ENCODE measurements at regions not wholly inside any gene's neighbourhood (a gene's known extent, or its start where the extent isn't known, plus 50 kb on each side); places are given as distances from the start of the nearest gene placed in this dataset.
"Not testable (repeated sequence)": the region's sequence is repeated elsewhere in the genome, so short reads cannot be mapped to it uniquely, and the experiment has no call there.

DNA sequence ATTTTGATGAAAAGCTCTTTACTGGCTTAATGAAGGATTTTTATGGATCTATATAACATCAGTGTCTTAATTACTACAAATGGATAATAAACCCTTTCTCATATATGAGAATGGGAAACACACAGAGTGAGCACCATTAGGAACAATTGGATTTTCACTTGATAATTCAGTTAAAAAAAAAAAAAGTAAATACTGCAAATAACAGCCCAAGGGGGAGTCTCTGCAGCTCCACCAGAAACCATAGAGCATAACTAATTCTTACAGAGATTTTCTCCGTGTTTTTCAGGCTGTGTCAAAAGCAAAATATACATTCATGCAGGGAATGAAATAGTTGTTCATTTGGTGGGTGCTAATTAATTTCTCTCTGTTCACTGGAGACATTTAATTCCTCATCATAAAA is 125.3 kb downstream of the EBLN2 start:
- no peak for DNase-seq

DNA sequence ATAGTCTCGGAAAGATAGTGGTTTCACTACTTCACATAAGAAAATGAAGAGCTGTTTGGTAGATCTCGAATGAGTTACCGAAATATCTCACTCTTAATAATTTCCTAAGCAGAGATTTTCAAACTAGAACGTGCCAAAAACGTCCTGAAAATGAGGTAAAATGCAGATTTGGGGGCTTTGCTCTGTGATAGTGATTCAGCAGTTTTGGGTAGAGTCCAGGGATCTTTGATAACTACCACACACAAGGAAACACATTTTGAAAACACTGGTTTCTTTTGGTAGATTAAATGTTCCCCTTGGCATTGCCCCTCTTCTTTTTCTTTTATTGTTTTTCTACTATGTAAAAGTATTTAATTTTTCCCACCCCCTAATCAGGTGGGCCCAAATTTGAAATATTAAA is 125.9 kb downstream of the EBLN2 start:
- DNase-seq, result no peak

DNA sequence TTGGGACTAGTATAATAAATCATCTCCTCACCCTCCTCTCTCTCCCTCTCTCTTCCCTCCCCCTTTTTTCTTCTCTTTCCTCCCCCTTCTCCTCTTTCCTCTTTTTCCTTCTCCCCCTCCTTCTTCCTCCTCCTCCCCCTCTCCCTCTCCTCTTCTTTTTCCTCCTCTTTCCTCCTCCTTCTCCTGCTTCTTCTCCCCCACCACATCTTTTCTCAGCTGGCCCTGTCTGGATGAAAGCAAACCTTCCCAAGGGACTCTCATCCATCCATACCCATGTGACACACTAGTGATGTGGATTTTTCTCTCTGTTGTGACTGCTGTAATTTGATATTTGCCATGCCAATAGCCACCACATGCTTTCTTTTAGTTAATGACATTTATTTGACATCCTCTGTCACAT is 127.2 kb downstream of the EBLN2 start:
- DNase-seq, result no peak

DNA sequence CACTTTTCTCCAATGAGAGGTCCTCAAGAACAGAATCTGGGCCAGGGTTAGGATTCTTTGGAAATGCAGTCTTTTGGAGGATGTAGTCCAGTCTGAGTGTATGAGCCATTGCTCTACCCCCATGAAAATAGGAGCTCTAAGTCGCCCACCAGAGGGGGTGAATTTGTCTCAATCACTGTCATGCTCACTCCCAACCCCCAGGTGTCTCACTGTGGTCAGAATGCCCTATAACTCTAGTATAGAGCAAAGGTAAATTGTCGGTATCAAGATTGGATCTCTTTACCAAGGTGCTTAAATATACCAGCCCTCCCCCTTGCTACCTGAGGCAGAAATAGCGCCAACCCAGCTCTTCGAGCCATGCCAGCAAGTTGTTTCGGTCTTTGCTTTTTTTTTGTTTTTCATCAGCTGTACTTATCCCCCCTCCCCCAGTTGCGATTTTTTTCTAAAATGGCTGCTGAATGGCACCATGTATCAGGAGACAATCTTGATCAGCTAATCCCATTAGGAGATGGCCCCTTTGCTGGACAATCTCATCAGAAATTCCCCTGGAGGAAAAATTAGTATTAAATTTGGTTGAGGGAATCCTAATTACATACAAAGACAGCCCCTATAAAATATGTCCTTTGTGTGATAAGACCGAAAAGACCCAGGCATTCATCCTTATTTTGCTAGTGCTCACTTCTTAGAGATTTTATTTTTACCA is 130.7 kb downstream of the EBLN2 start:
- no peak for DNase-seq

DNA sequence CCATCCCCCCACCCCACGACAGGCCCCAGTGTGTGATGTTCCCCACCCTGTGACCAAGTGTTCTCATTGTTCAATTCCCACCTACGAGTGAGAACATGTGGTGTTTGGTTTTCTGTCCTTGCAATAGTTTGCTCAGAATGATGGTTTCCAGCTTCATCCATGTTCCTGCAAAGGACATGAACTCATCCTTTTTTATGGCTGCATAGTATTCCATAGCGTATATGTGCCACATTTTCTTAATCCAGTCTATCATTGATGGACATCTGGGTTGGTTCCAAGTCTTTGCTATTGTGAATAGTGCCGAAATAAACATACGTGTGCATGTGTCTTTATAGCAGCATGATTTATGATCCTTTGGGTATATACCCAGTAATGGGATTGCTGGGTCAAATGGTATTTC is 132.5 kb downstream of the EBLN2 start:
- DNase-seq, result not testable (repeated sequence)

DNA sequence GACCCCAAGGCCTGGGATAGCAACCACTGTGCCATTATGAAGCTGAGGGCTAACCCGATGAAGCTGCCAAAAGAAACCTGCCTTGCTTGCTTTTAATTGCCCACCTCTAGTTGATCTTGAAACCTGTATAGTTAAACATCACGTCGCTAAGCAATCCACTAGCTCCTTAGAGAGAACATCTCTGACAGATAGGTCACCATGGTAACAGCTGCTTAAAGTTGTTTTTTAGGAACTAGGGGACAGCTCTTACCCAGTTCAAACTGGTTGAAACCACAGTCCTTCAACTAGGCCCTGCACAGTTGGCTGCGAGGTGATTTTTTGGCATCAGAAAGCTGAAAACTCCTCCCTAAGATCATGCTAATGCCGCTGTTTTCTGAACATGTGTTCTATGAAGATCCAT is 135.7 kb downstream of the EBLN2 start:
- DNase-seq, result no peak

DNA sequence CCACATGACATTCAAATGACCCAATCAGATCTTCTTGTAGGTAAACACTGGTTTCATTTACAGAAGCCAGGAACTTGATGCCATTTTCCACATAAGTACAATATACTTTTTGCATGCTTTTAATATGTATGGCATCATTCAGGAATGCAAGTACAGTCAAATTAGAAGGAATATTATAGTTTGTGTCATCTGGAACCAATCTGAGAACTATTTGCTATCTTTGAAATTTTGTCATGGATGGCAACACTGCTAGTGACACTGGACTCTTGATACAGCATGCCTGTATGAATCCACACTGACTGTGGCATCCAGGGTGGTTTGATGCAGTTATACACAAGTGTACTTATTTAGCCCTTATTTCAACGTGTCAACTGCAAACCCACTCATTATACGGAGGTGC is 141.6 kb downstream of the EBLN2 start:
- DNase-seq, result no peak

DNA sequence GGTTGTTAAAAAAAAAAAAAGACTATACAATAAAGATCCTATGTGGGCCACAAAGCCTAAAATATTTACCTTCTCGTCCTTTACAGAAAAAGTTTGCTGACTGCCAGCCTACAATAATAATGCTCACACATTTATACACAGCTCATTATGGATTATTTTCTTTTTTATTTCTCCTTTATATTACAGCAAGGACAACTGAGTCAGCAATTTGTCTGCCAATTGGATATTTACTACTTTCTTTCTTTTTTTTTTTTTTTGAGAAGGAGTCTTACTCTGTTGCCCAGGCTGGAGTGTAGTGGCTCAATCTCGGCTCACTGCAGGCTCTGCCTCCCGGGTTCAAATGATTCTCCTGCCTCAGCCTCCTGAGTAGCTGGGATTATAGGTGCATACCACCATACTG is 142.2 kb downstream of the EBLN2 start:
- DNase-seq, result no peak

DNA sequence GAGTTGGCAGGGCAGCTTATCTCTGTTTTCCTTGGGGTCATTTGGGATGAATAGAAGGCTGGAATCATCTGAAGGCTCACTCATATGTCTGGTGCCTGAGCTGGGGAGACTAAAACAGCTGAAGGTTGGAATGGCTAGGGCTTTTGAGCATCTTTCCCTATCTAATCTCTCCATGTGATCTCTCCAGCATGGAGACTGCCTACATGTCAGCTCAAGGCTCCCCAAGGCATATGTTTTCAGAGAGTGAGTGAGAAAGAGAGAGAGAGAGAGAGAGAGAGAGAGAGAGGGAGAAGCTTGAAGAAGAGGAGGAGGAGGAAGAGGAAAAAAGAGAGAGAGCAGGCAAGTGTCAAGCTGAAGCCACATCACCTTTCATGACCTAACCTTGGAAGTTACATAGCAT is 143.4 kb downstream of the EBLN2 start:
- DNase-seq, result no peak

DNA sequence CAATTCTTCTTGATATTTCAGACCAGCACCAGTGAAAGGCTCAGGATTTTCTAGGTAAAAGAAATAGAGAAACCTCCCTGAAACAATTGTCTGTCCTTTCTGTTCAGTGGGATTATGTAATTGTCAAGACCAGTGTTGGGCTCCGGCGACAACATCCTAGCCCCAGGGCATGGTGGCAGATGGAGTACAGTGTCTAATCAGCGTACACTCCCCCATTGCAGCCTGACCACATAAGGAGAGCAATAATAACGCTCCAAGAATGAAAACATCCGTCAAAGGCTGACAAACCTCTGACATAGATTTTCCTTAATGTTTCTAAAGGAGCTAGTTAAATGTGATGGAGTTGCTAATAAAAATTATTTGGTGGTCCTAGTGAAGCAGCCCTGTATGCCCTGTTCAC is 144.6 kb downstream of the EBLN2 start:
- DNase-seq, result no peak

DNA sequence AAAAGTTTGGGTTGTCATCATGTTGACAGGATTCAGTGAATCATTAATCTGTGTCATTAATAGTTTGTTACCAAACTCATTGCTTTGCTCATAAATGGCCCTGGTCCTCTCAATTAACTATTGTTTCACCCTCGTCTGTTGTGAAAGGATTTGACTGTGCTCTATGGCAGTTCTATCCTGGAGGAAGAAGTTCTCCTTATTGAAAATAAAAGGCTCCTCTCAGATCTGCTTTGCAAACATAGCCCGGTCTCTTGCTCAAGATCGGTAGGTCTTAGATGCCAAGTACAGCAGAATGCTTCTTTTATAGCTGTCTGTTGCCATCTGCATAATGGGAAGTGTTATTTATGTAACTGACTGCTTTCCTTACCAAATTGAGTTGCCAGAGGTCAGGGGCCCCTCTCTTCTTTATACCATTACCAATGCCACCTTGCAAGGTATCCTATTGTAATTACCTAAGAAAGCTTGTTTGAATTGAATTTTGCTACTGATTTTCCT is 146.5 kb downstream of the EBLN2 start:
- DNase-seq, result no peak

DNA sequence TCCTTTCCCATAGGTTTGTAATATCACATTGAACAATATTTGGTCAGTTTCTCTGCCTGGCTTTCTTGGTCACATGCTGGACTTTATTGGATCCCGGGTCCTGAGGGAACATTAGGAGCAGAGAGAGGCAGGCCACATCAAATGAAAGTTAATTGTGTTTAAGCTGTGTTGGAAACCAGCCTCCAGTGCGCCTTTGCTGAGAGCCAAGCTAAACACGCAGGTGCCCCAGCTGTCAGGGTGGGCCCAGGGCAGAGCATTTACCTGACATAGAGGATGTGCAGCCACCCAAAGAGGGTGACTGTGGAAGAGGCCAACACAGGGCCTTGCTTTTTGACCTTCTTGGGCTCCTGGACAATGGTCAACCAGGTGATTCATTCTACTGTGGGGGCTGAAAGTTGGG is 149.3 kb downstream of the EBLN2 start:
- DNase-seq, result no peak

DNA sequence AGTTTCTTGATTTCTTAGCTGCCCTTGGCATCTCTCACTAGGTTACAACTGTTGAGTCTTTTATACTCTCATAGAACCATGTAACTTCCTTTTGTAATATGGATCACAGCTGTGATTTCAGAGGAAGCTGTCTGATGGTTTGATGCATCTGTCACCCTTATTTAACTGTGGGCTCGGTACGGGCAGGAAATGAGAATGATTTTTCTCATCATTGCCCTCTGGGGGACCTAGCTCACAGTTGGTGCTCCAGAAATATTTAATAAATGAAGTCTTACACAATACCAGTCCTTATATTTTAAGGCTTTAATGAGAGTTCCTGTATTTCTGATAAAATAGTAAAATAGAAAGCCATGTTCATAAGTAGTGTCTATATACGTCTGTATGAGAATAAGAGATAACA is 151.2 kb downstream of the EBLN2 start:
- DNase-seq, result no peak

DNA sequence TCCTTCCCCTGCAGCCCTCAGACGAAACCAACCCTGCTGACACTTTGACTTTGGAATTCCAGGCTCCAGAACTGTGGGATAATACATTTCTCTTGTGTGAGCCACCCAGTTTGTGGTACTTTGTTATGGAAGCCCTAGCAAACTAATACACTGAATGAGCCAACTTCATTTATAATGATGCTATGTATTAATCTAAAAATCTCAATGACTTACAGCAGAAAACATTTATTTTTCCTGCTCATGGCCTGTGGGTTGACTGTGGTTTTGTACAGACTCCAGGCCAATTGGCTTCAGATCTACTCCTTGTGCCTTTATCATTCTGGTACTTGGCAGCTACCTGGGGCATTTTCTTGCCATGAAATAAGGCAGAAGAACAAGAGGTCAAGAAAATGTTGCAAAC is 152.4 kb downstream of the EBLN2 start:
- no peak for DNase-seq

DNA sequence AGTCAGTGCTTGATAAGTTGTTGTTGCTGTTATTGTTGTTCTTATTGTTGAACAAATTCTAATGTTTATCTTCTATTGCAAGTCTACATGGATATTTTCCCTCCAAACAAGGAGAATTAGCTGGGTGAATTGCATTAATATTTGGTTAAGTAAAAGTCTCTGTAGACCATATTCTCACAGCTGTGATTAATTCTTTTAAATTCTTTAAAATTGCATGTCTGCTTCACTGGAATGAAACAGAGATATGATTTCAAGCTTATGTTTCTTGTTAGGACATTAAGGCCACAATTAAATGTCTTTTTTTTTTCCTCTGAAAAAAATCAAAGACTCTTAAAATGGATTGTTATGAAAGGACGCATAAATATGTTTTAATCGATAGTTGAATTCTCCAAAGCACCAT is 153.4 kb downstream of the EBLN2 start:
- no peak for DNase-seq

DNA sequence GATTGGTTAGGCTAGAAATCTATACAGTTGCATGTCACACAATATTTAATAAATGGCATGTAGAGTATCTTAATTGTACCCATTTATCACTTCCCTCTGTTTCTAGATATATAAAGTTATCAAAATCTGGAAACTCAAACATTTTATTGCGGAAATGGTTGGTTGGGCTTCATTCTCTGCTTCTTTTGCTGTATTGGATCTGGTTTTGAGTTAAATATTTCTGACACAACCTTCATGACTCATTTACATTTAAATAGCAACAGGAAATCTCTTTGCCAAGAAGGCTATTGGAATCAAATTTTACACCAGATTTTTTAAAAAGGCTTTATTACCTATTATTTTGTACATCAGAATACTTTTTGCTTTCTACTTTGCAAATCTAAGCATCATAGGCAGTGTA is 153.8 kb downstream of the EBLN2 start:
- DNase-seq, result no peak

DNA sequence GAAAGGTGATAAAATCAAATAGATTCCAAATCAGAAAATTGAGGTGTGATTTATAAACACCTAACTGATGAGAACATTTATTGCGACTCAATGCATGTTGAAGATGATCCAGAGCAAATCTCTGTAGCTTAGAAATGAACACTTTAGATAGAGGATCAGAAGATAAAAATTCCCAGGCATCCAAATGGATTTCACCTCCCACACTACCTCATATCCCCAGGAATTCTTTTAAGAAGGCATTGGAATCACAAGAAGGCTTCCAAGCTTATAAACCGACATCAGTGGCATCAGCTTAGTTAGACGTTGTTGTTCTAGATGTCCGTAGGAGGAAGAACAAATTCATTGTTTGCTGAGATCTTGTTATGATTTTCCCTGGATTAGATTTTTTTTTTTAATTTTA is 154.4 kb downstream of the EBLN2 start:
- DNase-seq, result no peak

DNA sequence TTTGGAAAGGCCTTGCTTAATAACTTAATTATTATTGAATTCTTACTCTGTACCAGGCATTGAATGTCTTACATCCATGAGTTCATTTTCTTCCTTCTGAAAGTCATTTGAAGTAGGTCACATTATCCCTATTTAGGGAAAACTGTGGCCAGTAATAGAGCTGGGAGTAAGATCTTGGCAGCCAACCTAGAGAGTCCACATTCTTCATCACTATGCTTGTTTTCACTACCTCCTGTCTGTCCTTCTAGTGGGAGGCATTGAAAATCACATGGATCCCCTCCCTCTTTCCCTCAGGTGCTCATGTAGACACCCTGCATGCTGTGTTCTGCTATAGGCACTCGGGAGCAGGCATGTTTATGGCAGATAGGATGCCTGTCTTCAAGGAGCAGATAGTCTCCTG is 154.9 kb downstream of the EBLN2 start:
- no peak for DNase-seq

DNA sequence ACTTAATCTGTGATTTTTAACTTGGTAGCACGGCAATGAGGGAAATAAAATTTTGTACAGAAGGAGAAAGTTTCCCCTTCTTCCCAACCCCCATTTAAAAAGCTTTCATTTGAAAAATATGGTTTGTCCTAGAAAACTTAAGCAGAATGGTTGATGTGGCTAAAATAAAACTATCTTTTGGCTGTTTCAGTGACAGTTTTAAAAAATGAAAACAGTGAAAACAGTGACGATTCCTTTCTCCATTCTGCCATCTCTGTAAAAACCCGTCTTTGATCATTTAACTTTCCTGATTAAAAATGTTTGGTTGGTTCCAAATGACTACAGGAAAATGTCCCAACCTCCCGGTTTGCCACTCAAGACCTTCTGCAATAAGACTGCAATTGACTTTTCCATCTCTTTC is 160.7 kb downstream of the EBLN2 start:
- DNase-seq, result no peak

DNA sequence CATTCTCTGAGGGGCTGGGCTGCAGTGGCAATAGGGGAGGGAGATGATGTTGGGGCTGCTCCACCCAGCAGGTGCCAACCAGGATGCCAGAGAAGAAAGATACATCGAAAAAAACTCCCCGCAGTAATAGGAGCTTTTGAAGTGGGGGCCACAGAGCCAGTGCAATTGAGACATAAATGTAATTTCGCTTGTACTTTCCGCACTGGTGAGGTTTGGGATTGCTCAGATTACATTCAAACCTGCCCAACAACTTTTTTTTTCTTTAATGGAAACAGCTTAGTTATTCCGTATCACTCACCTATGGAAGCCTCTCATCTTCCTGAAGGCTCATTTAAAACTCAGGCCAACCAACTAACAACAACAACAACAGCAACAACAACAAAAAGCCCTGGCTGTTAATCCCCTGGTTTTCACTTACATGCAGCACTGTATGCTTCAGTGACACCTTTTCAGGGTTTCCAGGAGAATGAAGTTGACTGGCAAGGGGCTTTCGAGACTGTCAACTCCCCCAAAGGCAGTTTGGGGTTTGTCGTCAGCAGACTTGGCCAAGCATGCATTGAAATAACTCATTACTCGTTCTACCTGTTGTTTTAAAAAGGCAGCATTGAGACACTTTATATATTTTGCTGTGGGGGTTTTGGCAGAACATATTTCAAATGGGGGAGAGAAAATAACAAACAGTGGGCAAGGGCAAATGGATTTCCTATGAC is 163.8 kb downstream of the EBLN2 start:
- DNase-seq, result no peak

DNA sequence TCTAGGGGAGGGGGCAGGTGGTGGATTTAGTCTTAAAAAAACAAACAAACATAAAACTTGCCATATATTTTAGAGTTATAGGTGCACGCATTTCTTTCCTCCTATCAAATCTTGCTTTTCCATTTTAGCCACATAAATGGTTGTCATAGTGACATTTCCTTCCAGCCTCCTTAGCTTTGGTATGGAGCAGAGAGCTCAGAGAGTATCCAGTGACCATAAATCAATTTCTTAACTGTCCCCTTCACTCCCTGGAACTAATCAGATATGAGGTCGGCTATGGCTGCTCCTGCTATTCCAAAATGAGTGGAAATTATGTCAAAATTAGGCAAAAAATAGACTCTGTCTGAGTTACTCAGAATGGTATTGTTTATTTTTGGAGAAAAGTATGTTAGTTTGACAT is 164.5 kb downstream of the EBLN2 start:
- DNase-seq, result no peak

DNA sequence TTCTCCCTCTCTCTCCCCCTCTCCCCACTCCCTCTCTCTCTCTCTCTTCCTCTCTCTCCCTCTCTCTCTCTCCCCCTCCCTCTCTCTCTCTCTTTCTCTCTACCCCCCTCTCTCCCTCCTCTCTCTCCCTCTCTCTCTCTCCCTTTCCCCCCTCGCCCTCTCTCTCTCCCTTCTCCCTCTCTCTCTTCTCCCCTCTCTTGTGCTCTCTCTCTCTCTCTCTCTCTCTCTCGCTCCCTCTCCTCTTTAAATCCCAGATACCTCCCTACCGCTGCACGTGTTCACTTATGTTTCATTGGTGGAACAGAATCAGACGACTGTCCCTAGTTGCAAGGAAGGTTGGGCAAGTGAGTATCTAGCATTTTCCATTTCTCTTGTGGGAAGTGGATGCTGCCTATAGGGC is 166.5 kb downstream of the EBLN2 start:
- DNase-seq, result no peak

DNA sequence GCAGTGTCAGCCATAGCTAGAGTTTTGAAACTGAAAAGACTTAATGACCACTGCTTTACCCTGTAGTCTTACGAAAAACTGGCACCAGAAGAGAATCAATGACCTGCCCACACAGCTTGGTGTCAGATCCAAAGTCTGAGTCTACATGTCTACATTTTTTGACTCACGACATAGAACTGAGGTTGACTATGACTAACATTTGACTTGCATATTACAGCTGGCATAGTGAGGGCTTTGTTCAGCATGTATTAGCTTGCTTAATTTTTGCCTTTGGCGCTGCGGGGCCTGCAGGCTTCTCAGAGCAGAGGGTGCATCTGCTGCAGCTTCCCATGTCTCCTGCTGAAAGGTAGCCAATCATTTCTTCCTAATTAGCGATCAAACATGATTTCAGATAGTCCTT is 167.0 kb downstream of the EBLN2 start:
- no peak for DNase-seq

DNA sequence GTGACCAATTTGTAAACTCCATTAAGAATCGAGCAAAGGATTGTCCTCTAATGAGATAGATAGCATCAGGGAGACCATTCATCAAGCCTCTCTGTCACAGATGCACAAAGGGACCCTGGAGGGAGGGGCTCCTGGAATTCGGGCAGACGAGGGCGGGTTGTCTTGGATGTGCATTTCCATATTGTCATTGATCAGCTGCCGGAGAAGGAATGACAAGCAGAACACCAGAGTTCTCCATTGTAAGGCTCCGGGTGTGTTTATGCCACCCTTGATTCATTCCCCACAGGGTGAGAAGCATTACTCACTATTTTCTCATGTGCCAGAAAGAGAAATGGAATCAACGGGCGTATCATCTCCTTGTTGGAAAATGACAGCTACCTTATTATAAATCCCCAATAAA is 167.5 kb downstream of the EBLN2 start:
- no peak for DNase-seq

Data from NCI-H1092 (cell line).